GM23338 (cell line): ENCODE measurements at regions not wholly inside any gene's neighbourhood (a gene's known extent, or its start where the extent isn't known, plus 50 kb on each side); places are given as distances from the start of the nearest gene placed in this dataset.

Source experiments
- CTCF ChIP-seq, 2 experiments: fragments of 200-600 bp in 1 of 2; sonication (generic) in 1 of 2; conservative IDR thresholded peaks; 2 replicates each; pipeline versions ENCODE4 v1.5.1 to v1.6.1; 2016 to 2017; ENCODE audit warnings: antibody characterized with exemption in 2 of 2, low read depth in 2 of 2, mild to moderate bottlenecking in 2 of 2, moderate library complexity in 1 of 2
- EZH2 ChIP-seq: fragments of 200-600 bp; sonication (generic); IDR thresholded peaks from one replicate; pipeline ENCODE4 v1.8.0; 2017; ENCODE audit warnings: antibody characterized with exemption, mild to moderate bottlenecking, low read depth; ENCODE audit not compliant: unreplicated experiment
- EZH2phosphoT487 ChIP-seq: fragments of 200-600 bp; sonication (generic); IDR thresholded peaks from one replicate; pipeline ENCODE4 v1.8.1; 2018; ENCODE audit warnings: antibody characterized with exemption; ENCODE audit not compliant: unreplicated experiment
- JUNB ChIP-seq: IDR thresholded peaks from one replicate; pipeline ENCODE4 v1.6.1; 2016; ENCODE audit warnings: antibody characterized with exemption; ENCODE audit not compliant: unreplicated experiment
- POLR2AphosphoS5 ChIP-seq: IDR thresholded peaks from 2 replicates; pipeline ENCODE4 v1.6.1; 2016; ENCODE audit warnings: antibody characterized with exemption, low read depth
- REST ChIP-seq: IDR thresholded peaks from one replicate; pipeline ENCODE4 v1.6.1; 2018; ENCODE audit warnings: antibody characterized with exemption; ENCODE audit not compliant: unreplicated experiment

GRCh38 chr11:44463751-44464150 is 101.7 kb upstream of the CD82 start:
- TF ChIP-seq CTCF (conservative IDR thresholded peaks at IDR 0.05; ENCODE audit: low read depth in 2 of 2) (no peak), JUNB (no peak), EZH2 (no peak), REST (no peak), POLR2AphosphoS5 (no peak), EZH2phosphoT487 (no peak)
